NOMO-1 (cell line): ENCODE measurements at regions not wholly inside any gene's neighbourhood (a gene's known extent, or its start where the extent isn't known, plus 50 kb on each side); places are given as distances from the start of the nearest gene placed in this dataset.
A peak's percentile ranks its signal among the peaks of the same experiment; 100 is the strongest.

Experiments used
- DNase-seq, 2 experiments: peaks; one replicate each; lab custom pipeline; 2025; ENCODE audit not compliant: unreplicated experiment in 2 of 2; lab: John Stamatoyannopoulos, UW

- peak in 1 of 2 experiments; percentile 43 for DNase-seq
Observed at GRCh38 chr13:86201477-86201876, 402.3 kb upstream of the SLITRK6 start.

DNA sequence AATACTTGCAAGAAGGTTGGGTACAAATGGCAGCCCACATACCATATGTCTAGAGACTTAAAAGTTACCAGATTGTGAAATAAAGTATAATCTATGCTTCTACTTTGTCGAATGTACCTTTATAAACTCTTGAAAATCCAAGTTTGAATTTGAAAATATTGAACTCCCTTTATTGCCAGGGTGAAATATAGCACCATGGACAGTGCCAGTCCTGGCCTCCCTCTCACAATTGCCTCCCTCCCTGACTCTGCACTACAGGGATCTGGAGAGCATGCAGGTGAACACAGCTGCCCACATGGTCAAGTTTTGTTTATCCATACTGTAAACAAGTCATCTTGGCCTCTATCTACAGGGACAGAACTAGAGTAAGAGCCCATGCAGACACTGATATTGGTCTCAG is 394.1 kb upstream of the SLITRK6 start:
- no peak for DNase-seq

- DNase-seq: no peak
Observed at GRCh38 chr13:86188170-86188569, 389.0 kb upstream of the SLITRK6 start.

GRCh38 chr13:86185636-86186035 is 386.4 kb upstream of the SLITRK6 start:
- no peak for DNase-seq

DNA sequence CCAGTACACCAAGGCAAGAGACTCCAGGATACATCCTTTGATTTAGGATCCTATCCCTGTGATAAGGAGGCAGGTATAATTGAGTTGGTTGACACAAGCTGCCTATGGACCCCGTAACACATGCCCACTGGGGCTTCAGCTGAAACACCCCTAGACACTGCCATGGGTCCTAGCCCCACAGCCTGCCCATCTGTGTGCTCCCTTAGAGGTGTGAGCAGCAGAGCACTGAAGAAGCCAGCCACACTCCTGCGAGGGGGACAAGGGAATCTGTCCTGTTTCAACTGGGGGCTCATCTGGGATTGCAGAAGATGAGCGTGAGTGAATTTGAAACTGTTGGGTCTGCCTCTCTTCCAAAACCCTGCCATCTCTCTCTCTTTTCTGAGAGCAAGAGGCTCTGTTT is 385.9 kb upstream of the SLITRK6 start:
- DNase-seq: no peak

GRCh38 chr13:86174622-86175021 is 375.4 kb upstream of the SLITRK6 start:
- no peak for DNase-seq

DNA sequence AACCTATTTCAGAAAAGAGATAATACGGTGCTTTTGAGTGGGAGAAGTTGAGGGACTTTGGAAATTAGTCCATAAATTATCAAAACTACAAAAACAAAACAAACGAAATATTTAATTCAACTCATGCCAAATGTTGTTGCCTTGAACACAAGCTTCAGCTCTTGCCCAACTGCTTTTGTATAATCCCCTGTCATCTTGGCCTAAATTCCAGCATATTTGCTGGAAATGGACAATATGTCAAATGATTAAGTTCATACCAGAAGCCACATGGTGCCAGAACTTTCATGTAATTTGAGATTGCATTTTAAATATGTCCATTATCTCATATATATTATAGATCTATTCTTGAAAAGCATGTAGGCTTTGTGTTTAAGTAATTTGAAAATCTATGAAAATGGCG is 373.7 kb upstream of the SLITRK6 start:
- DNase-seq: no peak

DNA sequence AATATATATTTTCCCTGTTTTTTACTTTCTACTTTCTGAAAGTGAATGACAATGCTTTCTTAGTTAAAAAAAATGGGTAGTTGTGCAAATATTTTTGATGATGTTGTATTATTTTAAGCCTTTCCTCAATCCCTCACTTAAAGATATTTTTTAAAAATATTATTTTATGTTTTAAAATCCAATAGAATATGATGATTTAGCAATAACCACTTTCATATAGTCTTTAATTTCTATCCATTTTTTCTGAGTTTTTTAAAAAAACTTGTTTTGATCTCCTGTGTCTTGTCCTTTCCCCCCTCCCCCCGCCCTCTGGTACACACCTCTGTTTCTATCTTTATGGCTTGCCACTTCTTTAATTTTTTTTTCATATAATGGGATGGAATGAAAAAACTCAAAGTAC is 362.0 kb upstream of the SLITRK6 start:
- no peak for DNase-seq

GRCh38 chr13:86155756-86156155 is 356.5 kb upstream of the SLITRK6 start:
- no peak for DNase-seq

DNA sequence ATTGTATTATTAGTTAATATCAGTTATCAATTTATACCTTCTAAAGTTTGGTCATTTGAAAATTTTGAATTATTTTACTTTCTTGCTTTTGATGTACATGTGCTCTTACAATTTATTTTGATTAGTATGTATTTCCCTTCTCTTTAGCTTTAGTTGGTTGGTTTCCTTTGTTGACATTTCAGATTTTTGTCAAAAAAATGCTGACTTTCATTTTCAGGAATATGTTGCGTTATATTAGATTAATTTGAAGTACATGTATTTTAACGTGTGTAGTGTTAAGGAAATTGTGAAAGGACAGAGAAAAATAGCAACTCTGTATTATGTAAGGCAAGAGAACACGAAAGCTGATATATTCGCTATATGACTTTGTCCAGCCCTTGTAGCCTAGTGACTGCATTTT is 342.9 kb upstream of the SLITRK6 start:
- no peak for DNase-seq

DNA sequence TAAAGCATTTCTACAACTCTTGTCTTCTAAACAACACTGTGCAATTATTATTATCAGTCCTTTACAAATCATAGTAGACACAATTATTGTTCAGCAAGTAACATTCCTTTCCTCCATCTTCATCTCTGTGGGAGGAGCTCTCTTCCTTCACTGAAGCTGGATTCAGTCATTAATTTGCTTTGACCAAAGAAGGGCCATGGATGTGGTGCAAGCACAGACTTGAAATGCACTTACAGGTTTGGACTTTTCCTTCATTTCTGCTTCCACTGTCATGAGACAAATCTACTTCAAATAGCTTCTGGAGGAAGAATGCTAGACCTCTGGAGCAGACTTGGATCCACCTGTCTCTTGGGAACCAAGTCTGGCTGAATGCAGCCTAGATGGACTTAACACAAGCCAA is 336.6 kb upstream of the SLITRK6 start:
- no peak for DNase-seq

DNA sequence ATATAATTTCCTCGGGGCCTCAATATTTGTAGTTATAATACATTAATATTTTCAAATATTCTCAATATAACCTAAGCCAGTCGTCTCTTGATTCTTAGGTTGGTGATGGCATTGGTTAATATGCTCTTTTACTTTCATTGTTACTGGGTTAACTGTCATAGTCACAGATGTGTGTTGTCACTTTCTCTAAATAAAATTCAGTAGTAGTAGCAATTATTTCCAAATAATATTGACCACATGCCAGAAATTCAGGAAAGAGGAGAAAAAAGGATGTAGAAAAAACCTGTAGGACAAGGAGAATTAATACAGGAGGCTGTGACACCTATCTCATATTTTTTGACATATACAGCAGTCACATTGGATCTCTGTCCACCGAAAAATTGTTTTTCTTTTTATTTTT is 322.7 kb upstream of the SLITRK6 start:
- no peak for DNase-seq

- no peak for DNase-seq
Observed at GRCh38 chr13:86109107-86109506, 309.9 kb upstream of the SLITRK6 start.

- peak in 1 of 2 experiments; percentile 20 for DNase-seq
Observed at GRCh38 chr13:86108334-86108733, 309.1 kb upstream of the SLITRK6 start.

- no peak for DNase-seq
Observed at GRCh38 chr13:86098511-86098910, 299.3 kb upstream of the SLITRK6 start.

- no peak for DNase-seq
Observed at GRCh38 chr13:86095351-86095750, 296.1 kb upstream of the SLITRK6 start.

DNA sequence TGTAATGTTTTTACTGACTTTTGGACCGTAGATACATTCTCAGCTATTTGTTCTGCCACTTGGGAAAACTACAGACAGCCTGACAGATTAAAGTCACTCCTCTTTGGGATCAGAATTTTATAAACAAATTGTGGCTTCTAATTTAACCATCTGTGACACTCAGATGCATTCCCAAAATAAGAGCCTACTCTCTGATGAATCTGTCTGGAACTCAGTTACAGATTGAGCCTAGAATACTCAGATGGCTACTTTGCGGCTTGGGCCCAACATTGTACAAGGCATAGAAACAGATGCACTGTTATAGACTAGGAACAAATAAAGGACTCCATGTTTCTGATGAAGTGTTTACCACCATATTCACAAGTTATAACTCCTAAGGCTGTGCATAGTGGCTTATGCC is 291.0 kb upstream of the SLITRK6 start:
- DNase-seq: no peak

- DNase-seq: no peak
Observed at GRCh38 chr13:86087244-86087643, 288.0 kb upstream of the SLITRK6 start.

DNA sequence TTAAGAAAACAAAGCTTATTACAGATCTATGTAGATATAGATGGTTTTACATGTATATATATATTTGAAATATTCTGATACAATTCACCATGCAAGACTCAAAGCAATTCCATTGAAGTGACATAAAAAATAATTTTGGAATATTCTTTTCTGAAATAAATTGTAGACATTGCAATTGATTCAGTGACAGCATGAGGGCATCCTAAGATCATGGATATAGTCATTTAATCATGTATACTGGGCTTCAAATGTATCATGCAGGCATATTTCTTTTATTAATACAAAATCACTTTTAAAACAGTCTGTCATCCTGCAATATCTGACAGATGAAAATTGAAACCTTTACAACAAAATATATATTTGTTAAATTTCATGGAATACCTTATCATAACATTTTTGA is 286.7 kb upstream of the SLITRK6 start:
- no peak for DNase-seq

GRCh38 chr13:86082121-86082520 is 282.9 kb upstream of the SLITRK6 start:
- no peak for DNase-seq

GRCh38 chr13:86080340-86080995 is 281.2 kb upstream of the SLITRK6 start:
- DNase-seq: no peak

GRCh38 chr13:86066611-86067365 is 267.6 kb upstream of the SLITRK6 start:
- DNase-seq: no peak
